Suprapubic skin (tissue), 4 donors: ENCODE measurements at regions not wholly inside any gene's neighbourhood (a gene's known extent, or its start where the extent isn't known, plus 50 kb on each side); places are given as distances from the start of the nearest gene placed in this dataset.

ENCODE experiments used
- DNase-seq, 2 donors: peaks; one replicate each; pipeline ENCODE4 v3.0.0-alpha.2; 2019; ENCODE audit warnings: low spot score in 2 of 2
- H3K27ac ChIP-seq: fragments of 200-600 bp; sonication (generic); one replicate; pipeline ENCODE4 v1.5.1; 2019
- H3K27me3 ChIP-seq: fragments of 200-600 bp; sonication (generic); one replicate; pipeline ENCODE4 v1.5.1; 2019
- H3K36me3 ChIP-seq: fragments of 200-600 bp; sonication (generic); one replicate; pipeline ENCODE4 v1.5.1; 2019
- H3K4me1 ChIP-seq: fragments of 200-600 bp; sonication (generic); one replicate; pipeline ENCODE4 v1.5.1; 2019
- H3K4me3 ChIP-seq: fragments of 200-600 bp; sonication (generic); one replicate; pipeline ENCODE4 v1.5.1; 2019; ENCODE audit warnings: mild to moderate bottlenecking
- H3K9me3 ChIP-seq: fragments of 200-600 bp; sonication (generic); one replicate; pipeline ENCODE4 v1.5.1; 2019
- EP300 ChIP-seq: sonication (generic); formaldehyde crosslinking; IDR thresholded peaks from one replicate; pipeline ENCODE4 v1.6.1; 2017; ENCODE audit warnings: antibody characterized with exemption
- POLR2A ChIP-seq, 2 donors: fragments of 450-650 bp; IDR thresholded peaks; one replicate each; pipeline ENCODE4 v1.6.1; 2017; ENCODE audit warnings: antibody characterized with exemption in 2 of 2, mild to moderate bottlenecking in 2 of 2, moderate library complexity in 2 of 2
- POLR2AphosphoS5 ChIP-seq, 3 donors: sonication (generic); formaldehyde crosslinking; IDR thresholded peaks; one replicate each; pipeline ENCODE4 v1.6.1; 2017; ENCODE audit warnings: antibody characterized with exemption in 3 of 3
- WGBS: methylation state at CpG from one replicate; pipeline ENCODE4 v1.1.5; 2018; 5-methylcytosine and 5-hydroxymethylcytosine counted together
- TF ChIP-seq, protein P1 (sequence below), 2 donors: fragments of 200-600 bp in 1 of 2; fragments of 450-650 bp in 1 of 2; sonication (generic) in 1 of 2; IDR thresholded peaks; one replicate each; pipeline ENCODE4 v1.5.1; 2016 to 2019; ENCODE audit warnings: antibody characterized with exemption in 2 of 2, mild to moderate bottlenecking in 1 of 2, moderate library complexity in 1 of 2

DNA sequence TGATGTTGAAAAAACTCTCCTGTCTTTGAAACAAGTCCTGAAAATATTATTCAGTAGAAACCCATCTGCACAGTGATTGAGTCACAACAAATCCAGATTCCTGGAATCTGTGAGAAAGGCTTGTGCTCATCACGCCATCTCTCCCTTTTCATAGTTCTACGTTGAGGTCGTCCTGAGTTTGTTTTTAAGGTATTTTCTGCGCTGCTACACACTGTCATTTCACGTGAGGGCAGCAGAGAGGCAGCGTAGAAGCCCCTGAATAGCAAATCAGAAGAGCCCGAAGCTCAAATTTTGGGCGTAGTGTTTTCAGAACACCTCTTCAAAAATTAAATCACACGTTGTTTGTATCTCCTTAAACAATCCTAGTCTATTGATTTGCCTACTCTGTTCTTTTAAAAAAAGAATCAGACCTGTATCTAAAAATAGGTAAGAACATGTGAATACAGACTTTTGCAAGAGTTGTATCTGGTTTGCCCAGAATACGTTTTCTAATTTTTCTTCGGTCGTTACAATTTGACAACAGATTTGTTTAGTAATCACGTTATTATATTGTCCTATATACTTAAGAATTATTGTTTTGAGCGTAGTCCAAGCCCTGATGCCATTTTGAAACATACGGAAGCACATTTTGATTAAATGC lies 61.6 kb upstream of the SLC38A11 start:
- Histone ChIP-seq H3K4me3 (no peak overlapping the region), H3K9me3 (no peaks in the 10 kb centered on the region), H3K36me3 (no peaks in the 10 kb centered on the region), H3K27me3 (no peaks in the 10 kb centered on the region), H3K4me1 (peaks cover 8% of the 10 kb centered on the region), H3K27ac (no peak overlapping the region)
- TF ChIP-seq, protein P1, sequence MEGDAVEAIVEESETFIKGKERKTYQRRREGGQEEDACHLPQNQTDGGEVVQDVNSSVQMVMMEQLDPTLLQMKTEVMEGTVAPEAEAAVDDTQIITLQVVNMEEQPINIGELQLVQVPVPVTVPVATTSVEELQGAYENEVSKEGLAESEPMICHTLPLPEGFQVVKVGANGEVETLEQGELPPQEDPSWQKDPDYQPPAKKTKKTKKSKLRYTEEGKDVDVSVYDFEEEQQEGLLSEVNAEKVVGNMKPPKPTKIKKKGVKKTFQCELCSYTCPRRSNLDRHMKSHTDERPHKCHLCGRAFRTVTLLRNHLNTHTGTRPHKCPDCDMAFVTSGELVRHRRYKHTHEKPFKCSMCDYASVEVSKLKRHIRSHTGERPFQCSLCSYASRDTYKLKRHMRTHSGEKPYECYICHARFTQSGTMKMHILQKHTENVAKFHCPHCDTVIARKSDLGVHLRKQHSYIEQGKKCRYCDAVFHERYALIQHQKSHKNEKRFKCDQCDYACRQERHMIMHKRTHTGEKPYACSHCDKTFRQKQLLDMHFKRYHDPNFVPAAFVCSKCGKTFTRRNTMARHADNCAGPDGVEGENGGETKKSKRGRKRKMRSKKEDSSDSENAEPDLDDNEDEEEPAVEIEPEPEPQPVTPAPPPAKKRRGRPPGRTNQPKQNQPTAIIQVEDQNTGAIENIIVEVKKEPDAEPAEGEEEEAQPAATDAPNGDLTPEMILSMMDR (IDR thresholded peaks at IDR 0.05): peak in 1 of 2 donors; percentile 40
- no peak for TF ChIP-seq POLR2AphosphoS5 (IDR thresholded peaks at IDR 0.05)
- 21% methylated on average over 15 of the region's 15 CpGs for WGBS
- DNase-seq: no peak

DNA sequence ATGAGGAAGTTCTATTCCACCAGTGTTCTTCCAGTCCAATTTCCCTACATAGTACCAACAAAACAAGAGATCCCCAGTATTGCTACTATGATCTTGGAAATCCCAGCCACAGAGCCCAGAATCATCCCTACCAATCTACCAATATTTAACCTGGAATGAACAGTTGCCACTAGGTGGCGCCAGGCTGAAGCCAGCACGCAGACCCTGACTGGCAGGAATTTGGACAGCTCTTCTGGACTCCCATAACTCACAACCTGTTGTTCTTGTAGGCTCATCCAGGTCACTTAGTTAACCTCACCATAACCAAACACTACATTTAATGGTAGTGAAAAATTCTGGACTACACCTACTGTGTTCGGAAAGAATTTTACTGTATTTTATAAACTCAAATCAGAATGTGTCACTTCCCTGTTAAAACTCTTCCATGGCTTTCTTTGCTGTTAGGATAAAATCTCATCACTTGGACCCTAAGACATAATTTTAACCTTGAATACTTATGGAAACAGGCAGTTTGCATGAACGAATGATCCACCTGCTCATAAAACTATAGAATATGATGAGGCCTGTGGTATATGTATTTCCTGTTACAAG lies 59.8 kb upstream of the SLC38A11 start:
- TF ChIP-seq, protein P1 (IDR thresholded peaks at IDR 0.05): peak in 1 of 2 donors; percentile 65
- TF ChIP-seq EP300: no peak
- 33% methylated on average over 4 of the region's 4 CpGs for WGBS
- H3K4me3 ChIP-seq: no peak overlapping the region
- H3K27ac ChIP-seq: no peak overlapping the region
- peaks cover 8% of the 10 kb centered on the region for H3K4me1 ChIP-seq
- H3K36me3 ChIP-seq: no peaks in the 10 kb centered on the region
- no peaks in the 10 kb centered on the region for H3K27me3 ChIP-seq
- DNase-seq: no peak
- H3K9me3 ChIP-seq: no peaks in the 10 kb centered on the region

DNA sequence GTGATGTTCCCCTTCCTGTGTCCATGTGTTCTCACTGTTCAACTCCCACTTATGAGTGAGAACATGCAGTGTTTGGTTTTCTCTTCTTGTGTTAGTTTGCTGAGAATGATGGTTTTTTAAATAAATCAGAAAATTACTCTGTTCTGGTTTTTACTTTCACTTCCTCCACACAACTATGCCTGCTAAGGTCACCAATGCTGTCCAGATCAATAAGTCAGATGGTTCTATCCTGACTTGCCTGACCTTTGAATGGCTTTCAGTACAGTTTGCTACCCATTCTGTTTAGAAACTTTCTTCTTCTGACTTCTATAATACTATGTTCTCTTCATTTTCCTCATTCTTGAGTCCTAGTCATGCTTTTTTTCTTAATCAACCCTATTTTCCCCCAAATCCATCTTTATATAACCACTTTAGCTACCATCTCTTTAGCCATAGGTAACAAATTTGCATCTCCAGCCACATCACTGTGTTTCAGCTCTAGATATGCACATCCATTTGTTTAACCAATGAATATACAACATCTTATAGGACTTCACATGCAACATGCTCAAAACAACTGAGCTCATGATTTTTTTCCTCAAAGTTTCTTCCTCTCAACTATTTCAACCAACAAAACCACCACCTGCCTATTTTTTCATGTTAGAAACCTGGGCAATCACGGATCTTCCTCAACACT lies 58.8 kb upstream of the SLC38A11 start:
- DNase-seq: no peak
- WGBS: 72% methylated on average over 1 of the region's 1 CpG
- no peaks in the 10 kb centered on the region for H3K27me3 ChIP-seq
- no peak overlapping the region for H3K4me3 ChIP-seq
- TF ChIP-seq POLR2AphosphoS5 (IDR thresholded peaks at IDR 0.05): no peak
- TF ChIP-seq, protein P1 (IDR thresholded peaks at IDR 0.05): no peak
- TF ChIP-seq POLR2A (IDR thresholded peaks at IDR 0.05): no peak
- no peak for TF ChIP-seq EP300
- peaks cover 11% of the 10 kb centered on the region for H3K4me1 ChIP-seq
- H3K9me3 ChIP-seq: no peaks in the 10 kb centered on the region
- H3K36me3 ChIP-seq: no peaks in the 10 kb centered on the region
- no peak overlapping the region for H3K27ac ChIP-seq

DNA sequence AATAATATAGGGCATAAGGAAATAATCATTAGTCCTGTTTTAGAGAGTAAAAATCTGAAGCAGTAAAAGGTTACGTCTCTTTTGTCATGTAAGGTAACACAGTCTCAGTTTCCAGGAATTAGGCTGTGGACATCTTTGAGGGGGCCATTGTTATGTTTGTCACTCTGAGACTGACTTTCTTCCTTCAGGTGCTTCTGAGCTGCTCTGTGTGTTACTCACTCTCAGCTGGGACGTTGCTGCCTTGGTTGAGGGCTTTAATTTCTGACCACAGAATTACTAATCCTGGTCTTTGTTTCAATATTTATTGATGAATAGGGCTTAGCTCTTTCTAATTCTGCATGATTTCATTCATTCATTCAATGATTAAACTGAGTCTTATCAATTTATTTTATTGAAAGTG lies 55.9 kb upstream of the SLC38A11 start:
- Histone ChIP-seq H3K9me3 (no peaks in the 10 kb centered on the region), H3K27me3 (no peaks in the 10 kb centered on the region), H3K4me1 (peaks cover 20% of the 10 kb centered on the region), H3K27ac (no peak overlapping the region), H3K4me3 (no peak overlapping the region), H3K36me3 (no peaks in the 10 kb centered on the region)
- TF ChIP-seq POLR2AphosphoS5 (IDR thresholded peaks at IDR 0.05) (no peak), POLR2A (IDR thresholded peaks at IDR 0.05) (no peak), EP300 (no peak)
- TF ChIP-seq, protein P1 (IDR thresholded peaks at IDR 0.05): no peak
- 77% methylated on average over 2 of the region's 2 CpGs for WGBS
- no peak for DNase-seq

DNA sequence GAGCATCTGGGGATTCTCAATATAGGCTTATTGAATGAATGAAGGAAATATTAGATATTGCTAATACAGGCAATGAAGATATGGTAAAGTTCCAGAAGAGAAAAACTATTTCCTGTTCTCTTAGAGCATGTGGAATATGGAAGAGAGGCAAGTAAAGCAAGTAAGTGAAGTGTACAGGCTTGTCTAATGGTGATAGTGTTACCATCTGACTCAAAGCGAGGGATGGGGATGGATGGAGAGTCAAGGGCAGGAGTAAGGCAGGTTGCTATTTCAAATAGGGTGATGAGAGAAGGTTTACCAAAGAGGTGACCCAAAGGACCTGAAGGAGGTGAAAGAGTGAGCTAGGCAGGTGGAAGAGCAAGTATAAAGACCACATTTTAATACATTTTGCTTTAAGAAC lies 55.2 kb upstream of the SLC38A11 start:
- H3K27ac ChIP-seq: no peak overlapping the region
- no peaks in the 10 kb centered on the region for H3K27me3 ChIP-seq
- H3K4me1 ChIP-seq: peaks cover 20% of the 10 kb centered on the region
- no peaks in the 10 kb centered on the region for H3K9me3 ChIP-seq
- 66% methylated on average over 1 of the region's 1 CpG for WGBS
- no peak overlapping the region for H3K4me3 ChIP-seq
- H3K36me3 ChIP-seq: no peaks in the 10 kb centered on the region
- no peak for DNase-seq
- TF ChIP-seq, protein P1 (IDR thresholded peaks at IDR 0.05): no peak
- TF ChIP-seq POLR2AphosphoS5 (IDR thresholded peaks at IDR 0.05) (no peak), POLR2A (IDR thresholded peaks at IDR 0.05) (no peak)
